ENCODE measurements at regions not wholly inside any gene's neighbourhood (a gene's known extent, or its start where the extent isn't known, plus 50 kb on each side); places are given as distances from the start of the nearest gene placed in this dataset.

DNA sequence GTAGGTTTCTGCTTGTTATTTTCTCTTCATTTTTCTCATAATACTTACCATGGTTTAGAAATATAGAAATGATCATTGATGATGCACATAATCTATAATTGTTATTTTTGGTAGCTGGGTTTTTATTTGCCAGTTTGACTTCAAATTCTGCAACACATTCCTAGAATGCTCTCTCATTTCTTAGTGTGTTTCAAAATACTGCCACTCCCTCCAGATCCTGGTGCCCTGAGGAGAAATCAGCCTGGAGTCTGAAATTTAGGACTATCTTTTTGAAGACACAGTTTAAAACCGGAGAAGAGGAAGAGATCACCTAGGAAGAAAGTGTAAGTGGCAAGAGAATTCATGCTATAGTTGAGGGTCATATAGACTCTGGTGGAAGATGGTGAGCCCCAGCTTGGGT lies 57.5 kb downstream of the TAF11L14 start (continued):
- TF ChIP-seq, protein P1, sequence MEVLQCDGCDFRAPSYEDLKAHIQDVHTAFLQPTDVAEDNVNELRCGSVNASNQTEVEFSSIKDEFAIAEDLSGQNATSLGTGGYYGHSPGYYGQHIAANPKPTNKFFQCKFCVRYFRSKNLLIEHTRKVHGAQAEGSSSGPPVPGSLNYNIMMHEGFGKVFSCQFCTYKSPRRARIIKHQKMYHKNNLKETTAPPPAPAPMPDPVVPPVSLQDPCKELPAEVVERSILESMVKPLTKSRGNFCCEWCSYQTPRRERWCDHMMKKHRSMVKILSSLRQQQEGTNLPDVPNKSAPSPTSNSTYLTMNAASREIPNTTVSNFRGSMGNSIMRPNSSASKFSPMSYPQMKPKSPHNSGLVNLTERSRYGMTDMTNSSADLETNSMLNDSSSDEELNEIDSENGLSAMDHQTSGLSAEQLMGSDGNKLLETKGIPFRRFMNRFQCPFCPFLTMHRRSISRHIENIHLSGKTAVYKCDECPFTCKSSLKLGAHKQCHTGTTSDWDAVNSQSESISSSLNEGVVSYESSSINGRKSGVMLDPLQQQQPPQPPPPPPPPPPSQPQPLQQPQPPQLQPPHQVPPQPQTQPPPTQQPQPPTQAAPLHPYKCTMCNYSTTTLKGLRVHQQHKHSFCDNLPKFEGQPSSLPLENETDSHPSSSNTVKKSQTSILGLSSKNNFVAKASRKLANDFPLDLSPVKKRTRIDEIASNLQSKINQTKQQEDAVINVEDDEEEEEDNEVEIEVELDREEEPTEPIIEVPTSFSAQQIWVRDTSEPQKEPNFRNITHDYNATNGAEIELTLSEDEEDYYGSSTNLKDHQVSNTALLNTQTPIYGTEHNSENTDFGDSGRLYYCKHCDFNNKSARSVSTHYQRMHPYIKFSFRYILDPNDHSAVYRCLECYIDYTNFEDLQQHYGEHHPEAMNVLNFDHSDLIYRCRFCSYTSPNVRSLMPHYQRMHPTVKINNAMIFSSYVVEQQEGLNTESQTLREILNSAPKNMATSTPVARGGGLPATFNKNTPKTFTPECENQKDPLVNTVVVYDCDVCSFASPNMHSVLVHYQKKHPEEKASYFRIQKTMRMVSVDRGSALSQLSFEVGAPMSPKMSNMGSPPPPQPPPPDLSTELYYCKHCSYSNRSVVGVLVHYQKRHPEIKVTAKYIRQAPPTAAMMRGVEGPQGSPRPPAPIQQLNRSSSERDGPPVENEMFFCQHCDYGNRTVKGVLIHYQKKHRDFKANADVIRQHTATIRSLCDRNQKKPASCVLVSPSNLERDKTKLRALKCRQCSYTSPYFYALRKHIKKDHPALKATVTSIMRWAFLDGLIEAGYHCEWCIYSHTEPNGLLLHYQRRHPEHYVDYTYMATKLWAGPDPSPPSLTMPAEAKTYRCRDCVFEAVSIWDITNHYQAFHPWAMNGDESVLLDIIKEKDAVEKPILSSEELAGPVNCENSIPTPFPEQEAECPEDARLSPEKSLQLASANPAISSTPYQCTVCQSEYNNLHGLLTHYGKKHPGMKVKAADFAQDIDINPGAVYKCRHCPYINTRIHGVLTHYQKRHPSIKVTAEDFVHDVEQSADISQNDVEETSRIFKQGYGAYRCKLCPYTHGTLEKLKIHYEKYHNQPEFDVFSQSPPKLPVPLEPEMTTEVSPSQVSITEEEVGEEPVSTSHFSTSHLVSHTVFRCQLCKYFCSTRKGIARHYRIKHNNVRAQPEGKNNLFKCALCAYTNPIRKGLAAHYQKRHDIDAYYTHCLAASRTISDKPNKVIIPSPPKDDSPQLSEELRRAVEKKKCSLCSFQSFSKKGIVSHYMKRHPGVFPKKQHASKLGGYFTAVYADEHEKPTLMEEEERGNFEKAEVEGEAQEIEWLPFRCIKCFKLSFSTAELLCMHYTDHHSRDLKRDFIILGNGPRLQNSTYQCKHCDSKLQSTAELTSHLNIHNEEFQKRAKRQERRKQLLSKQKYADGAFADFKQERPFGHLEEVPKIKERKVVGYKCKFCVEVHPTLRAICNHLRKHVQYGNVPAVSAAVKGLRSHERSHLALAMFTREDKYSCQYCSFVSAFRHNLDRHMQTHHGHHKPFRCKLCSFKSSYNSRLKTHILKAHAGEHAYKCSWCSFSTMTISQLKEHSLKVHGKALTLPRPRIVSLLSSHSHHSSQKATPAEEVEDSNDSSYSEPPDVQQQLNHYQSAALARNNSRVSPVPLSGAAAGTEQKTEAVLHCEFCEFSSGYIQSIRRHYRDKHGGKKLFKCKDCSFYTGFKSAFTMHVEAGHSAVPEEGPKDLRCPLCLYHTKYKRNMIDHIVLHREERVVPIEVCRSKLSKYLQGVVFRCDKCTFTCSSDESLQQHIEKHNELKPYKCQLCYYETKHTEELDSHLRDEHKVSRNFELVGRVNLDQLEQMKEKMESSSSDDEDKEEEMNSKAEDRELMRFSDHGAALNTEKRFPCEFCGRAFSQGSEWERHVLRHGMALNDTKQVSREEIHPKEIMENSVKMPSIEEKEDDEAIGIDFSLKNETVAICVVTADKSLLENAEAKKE (CRISPR knock-in tag; IDR thresholded peaks at IDR 0.05) = no peak

DNA sequence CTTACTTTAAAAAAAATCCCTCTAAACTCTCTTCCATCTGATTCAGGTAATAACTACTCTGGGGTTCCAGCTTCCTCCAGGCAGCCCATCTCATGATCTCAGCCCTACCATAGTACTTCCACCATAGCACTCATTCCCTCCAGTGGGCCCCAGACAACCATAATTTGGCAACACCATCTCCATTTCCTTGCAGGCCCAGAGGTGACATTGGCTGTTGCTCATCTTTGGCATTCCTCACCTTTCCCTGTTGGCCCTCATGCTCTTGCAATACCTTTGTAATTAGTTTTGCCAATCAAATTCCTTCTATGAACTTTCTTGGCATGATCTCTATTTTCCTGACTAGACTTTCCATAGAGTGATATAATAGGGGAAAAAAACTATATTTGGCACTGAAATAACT lies 60.1 kb downstream of the TAF11L14 start:
- no peaks in the 10 kb centered on the region for H3K27me3 ChIP-seq (ENCODE audit: insufficient read depth)
- no peak overlapping the region for H2AFZ ChIP-seq
- H3K4me3 ChIP-seq = no peak overlapping the region
- H3K4me1 ChIP-seq (ENCODE audit: insufficient read depth) = no peaks in the 10 kb centered on the region
- H3K9me2 ChIP-seq (ENCODE audit: insufficient read depth) = 0 out of 2 replicates have a peak, but pooled peaks cover 3% of the 10 kb centered on the region
- no peak overlapping the region for H3K4me2 ChIP-seq
- no peaks in the 10 kb centered on the region for H3K79me2 ChIP-seq (replicated peaks; ENCODE audit: insufficient read depth)
- no peak overlapping the region for H3K27ac ChIP-seq (ENCODE audit: low read depth)
- ATAC-seq (no peak), DNase-seq (ENCODE audit: low spot score) (no peak)
- no peaks in the 10 kb centered on the region for H3K36me3 Mint-ChIP-seq (ENCODE audit: low read depth)
- H3F3A ChIP-seq (replicated peaks; ENCODE audit: low read depth) = no peaks in the 10 kb centered on the region
- no peaks in the 10 kb centered on the region; the same call in 1 of the 3 replicates for H3K9me3 Mint-ChIP-seq
- no peaks in the 10 kb centered on the region for H3K36me3 ChIP-seq (ENCODE audit: insufficient read depth)
- H3K4me1 Mint-ChIP-seq = no peaks in the 10 kb centered on the region
- no peak overlapping the region for H3K4me3 Mint-ChIP-seq
- no peak overlapping the region for H3K27ac Mint-ChIP-seq
- peaks cover 5% of the 10 kb centered on the region for H3K27me3 Mint-ChIP-seq (ENCODE audit: insufficient read depth, low read depth, poor library complexity)
- no peaks in the 10 kb centered on the region for H4K20me1 ChIP-seq (replicated peaks; ENCODE audit: insufficient read depth)
- TF ChIP-seq EZH2 (IDR thresholded peaks at IDR 0.05; ENCODE audit: low read depth, unreplicated experiment) = no peak
- TF ChIP-seq, protein P1 (CRISPR knock-in tag; IDR thresholded peaks at IDR 0.05) = no peak
- no peak for TF ChIP-seq NANOG (IDR thresholded peaks at IDR 0.05; ENCODE audit: borderline replicate concordance)
- TF ChIP-seq, protein P2, sequence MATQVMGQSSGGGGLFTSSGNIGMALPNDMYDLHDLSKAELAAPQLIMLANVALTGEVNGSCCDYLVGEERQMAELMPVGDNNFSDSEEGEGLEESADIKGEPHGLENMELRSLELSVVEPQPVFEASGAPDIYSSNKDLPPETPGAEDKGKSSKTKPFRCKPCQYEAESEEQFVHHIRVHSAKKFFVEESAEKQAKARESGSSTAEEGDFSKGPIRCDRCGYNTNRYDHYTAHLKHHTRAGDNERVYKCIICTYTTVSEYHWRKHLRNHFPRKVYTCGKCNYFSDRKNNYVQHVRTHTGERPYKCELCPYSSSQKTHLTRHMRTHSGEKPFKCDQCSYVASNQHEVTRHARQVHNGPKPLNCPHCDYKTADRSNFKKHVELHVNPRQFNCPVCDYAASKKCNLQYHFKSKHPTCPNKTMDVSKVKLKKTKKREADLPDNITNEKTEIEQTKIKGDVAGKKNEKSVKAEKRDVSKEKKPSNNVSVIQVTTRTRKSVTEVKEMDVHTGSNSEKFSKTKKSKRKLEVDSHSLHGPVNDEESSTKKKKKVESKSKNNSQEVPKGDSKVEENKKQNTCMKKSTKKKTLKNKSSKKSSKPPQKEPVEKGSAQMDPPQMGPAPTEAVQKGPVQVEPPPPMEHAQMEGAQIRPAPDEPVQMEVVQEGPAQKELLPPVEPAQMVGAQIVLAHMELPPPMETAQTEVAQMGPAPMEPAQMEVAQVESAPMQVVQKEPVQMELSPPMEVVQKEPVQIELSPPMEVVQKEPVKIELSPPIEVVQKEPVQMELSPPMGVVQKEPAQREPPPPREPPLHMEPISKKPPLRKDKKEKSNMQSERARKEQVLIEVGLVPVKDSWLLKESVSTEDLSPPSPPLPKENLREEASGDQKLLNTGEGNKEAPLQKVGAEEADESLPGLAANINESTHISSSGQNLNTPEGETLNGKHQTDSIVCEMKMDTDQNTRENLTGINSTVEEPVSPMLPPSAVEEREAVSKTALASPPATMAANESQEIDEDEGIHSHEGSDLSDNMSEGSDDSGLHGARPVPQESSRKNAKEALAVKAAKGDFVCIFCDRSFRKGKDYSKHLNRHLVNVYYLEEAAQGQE (IDR thresholded peaks at IDR 0.05; ENCODE audit: unreplicated experiment) = no peak
- TF ChIP-seq POLR2AphosphoS5 (IDR thresholded peaks at IDR 0.05; ENCODE audit: low read depth) = no peak
- TF ChIP-seq STAT1 (IDR thresholded peaks at IDR 0.05; ENCODE audit: unreplicated experiment) = no peak
